OCI-LY3 (cell line): ENCODE measurements at regions not wholly inside any gene's neighbourhood (a gene's known extent, or its start where the extent isn't known, plus 50 kb on each side); places are given as distances from the start of the nearest gene placed in this dataset.

Experiments
- EZH2phosphoT487 ChIP-seq: fragments of 200-600 bp; shearing (Covaris generic); IDR thresholded peaks from 2 replicates; pipeline ENCODE4 v1.6.1; 2018; ENCODE audit warnings: antibody characterized with exemption, mixed run types, low read depth
- TF ChIP-seq, protein P1 (sequence below): fragments of 200-600, 300-600 bp; sonication (generic); IDR thresholded peaks from 2 replicates; pipeline ENCODE4 v1.5.1; 2014; ENCODE audit warnings: antibody characterized with exemption, low read length, low read depth

DNA sequence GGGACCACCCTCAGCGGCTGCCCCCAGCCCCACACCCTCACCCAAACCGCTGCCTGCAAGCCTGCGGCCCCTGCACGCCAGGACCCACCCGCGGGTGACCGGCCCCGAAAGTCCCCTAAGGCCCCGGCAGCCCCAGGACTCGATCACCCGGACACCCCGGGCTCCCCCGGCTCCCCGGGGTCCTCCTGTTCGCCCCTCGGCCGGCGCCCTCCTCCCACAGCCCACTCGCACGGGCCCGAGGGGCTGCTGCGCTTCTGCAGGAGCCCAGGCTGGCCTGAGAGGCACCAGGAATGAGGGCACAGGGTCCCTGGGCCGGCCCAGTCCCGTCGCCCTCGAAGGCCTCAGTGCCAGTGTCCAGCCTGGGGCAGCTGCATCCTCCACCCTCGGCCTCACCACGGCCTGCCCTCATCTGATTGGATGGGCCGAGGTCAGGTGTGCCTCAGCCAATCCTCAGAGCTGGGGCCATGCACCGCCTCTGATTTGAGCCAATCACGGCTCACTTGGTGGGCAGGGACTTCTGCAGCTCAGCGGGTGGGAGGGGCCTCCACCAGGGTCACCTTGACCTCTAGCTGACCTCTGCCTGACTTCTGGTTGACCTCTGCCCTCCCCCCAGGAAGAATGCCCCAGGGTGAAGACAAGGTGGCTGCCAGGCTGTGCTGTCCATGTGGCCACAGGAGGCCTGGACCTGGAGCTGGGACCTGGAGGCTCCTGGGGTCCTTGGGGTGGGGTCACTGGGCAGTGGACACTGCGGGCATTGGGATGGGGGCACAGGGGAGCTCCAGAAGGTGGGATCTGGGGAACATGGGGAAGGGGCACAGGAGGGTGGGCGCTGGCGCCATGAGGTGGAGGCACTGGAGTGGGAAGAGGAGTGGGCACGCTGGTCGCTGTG is 97.6 kb upstream of the NKX1-1 start:
- TF ChIP-seq, protein P1, sequence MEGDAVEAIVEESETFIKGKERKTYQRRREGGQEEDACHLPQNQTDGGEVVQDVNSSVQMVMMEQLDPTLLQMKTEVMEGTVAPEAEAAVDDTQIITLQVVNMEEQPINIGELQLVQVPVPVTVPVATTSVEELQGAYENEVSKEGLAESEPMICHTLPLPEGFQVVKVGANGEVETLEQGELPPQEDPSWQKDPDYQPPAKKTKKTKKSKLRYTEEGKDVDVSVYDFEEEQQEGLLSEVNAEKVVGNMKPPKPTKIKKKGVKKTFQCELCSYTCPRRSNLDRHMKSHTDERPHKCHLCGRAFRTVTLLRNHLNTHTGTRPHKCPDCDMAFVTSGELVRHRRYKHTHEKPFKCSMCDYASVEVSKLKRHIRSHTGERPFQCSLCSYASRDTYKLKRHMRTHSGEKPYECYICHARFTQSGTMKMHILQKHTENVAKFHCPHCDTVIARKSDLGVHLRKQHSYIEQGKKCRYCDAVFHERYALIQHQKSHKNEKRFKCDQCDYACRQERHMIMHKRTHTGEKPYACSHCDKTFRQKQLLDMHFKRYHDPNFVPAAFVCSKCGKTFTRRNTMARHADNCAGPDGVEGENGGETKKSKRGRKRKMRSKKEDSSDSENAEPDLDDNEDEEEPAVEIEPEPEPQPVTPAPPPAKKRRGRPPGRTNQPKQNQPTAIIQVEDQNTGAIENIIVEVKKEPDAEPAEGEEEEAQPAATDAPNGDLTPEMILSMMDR = no peak
- TF ChIP-seq EZH2phosphoT487 = no peak
